Small intestine (tissue), 7 donors: ENCODE measurements at regions not wholly inside any gene's neighbourhood (a gene's known extent, or its start where the extent isn't known, plus 50 kb on each side); places are given as distances from the start of the nearest gene placed in this dataset.
"Not testable (repeated sequence)": the region's sequence is repeated elsewhere in the genome, so short reads cannot be mapped to it uniquely, and the experiment has no call there.

ENCODE experiments used
- DNase-seq, 2 donors: peaks; one replicate each; pipeline versions ENCODE4 v3.0.0 to v3.0.0-alpha.2; 2013
- FAIRE-seq: peaks from 2 replicates; lab custom pipeline; 2012; peaks lifted over from hg19 to GRCh38; lab: Jason Lieb, UNC
- H3K27ac ChIP-seq, 3 donors: one replicate each; pipeline ENCODE4 v1.5.1; 2013; ENCODE audit warnings: low read length in 2 of 3, mild to moderate bottlenecking in 2 of 3, control low read depth in 1 of 3, inconsistent platforms in 1 of 3, low read depth in 1 of 3, moderate library complexity in 1 of 3
- H3K27me3 ChIP-seq, 3 donors: one replicate each; pipeline ENCODE4 v1.6.1; 2013; ENCODE audit warnings: low read length in 3 of 3, inconsistent platforms in 1 of 3; ENCODE audit not compliant: control insufficient read depth in 3 of 3, insufficient read depth in 3 of 3
- H3K36me3 ChIP-seq, 3 donors: one replicate each; pipeline ENCODE4 v1.6.1; 2013; ENCODE audit warnings: low read length in 3 of 3, inconsistent platforms in 1 of 3, low read depth in 1 of 3, mild to moderate bottlenecking in 1 of 3, moderate library complexity in 1 of 3; ENCODE audit not compliant: control insufficient read depth in 3 of 3, insufficient read depth in 2 of 3
- H3K4me1 ChIP-seq, 3 donors: one replicate each; pipeline ENCODE4 v1.6.1; 2013; ENCODE audit warnings: low read length in 2 of 3, inconsistent platforms in 1 of 3, low read depth in 1 of 3, mild to moderate bottlenecking in 1 of 3, moderate library complexity in 1 of 3; ENCODE audit not compliant: control insufficient read depth in 3 of 3, insufficient read depth in 2 of 3
- H3K4me3 ChIP-seq, 3 donors: one replicate each; pipeline ENCODE4 v1.5.1; 2013; ENCODE audit warnings: low read length in 3 of 3, control low read depth in 1 of 3, inconsistent platforms in 1 of 3, low read depth in 1 of 3, mild to moderate bottlenecking in 1 of 3, moderate library complexity in 1 of 3
- H3K9me3 ChIP-seq, 2 donors: one replicate each; pipeline ENCODE4 v1.6.1; 2013; ENCODE audit warnings: low read depth in 1 of 2, low read length in 1 of 2; ENCODE audit not compliant: control insufficient read depth in 2 of 2, insufficient read depth in 1 of 2
- WGBS, 3 donors: extraction: QIAGEN DNeasy Blood & Tissue Kit; methylation state at CpG; one replicate each; pipeline ENCODE4 v1.1.7; 2013; 5-methylcytosine and 5-hydroxymethylcytosine counted together
- donor health status: healthy with polysubstance abuse.
- donor health status: control.
- donor health status: control.
- donor health status: Bipolar disorder and iron deficiency.
- donor health status: healthy.

DNA sequence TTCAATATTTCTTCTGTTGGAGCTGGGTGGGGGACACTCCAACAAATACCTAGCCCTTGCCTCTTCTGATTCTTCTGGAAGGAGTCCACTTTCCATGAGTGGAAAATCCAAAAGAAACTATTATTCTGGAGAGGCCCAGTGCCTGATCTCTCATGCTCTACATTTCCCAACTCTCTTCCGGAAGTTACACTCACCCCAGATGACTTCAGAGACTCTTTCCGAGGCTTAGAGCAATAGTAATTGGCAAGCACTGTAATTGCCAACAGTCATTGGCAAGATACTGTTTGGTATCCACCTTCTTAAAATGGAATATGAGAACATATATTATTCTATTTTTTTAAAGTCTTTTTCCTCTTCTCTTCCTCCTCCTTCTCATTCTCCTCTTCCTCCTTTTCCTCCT lies 60.5 kb upstream of the CYRIA start:
- Histone ChIP-seq H3K4me1 (no peaks in the 10 kb centered on the region), H3K9me3 (no peaks in the 10 kb centered on the region), H3K36me3 (no peaks in the 10 kb centered on the region), H3K27me3 (peaks cover 0 to 3% (median 0%) of the 10 kb centered on the region in 3 donors), H3K4me3 (no peak overlapping the region), H3K27ac (no peak overlapping the region)
- DNase-seq (no peak), FAIRE-seq (no peak)
- 67 to 69% (median 68%) methylated on average over 2 of the region's 2 CpGs for WGBS, 3 donors

DNA sequence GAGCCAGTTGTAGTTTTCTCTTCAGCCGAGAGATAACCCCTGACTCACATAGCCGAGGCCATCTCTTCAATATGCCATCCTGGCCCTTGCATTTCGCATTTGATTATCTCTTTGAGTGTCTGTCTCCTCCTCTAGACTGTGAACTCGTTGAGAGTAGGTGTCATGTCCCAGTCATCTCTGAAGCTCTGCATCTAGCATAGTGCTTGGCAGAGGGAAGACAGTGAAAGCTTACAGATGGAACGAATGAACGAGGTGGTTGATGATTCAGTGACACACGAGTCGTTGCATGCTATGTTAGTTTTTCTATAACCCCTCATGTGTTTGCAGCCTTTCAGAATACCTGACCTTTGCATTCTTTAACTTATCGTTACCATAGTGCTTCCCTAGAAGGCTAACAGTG lies 59.9 kb upstream of the CYRIA start:
- Histone ChIP-seq H3K9me3 (no peaks in the 10 kb centered on the region), H3K4me3 (no peak overlapping the region), H3K27me3 (peaks cover 0 to 3% (median 0%) of the 10 kb centered on the region in 3 donors), H3K27ac (no peak overlapping the region), H3K36me3 (no peaks in the 10 kb centered on the region), H3K4me1 (no peaks in the 10 kb centered on the region)
- FAIRE-seq: no peak
- 43 to 65% (median 56%) methylated on average over 9 of the region's 9 CpGs for WGBS, 3 donors
- DNase-seq: no peak

DNA sequence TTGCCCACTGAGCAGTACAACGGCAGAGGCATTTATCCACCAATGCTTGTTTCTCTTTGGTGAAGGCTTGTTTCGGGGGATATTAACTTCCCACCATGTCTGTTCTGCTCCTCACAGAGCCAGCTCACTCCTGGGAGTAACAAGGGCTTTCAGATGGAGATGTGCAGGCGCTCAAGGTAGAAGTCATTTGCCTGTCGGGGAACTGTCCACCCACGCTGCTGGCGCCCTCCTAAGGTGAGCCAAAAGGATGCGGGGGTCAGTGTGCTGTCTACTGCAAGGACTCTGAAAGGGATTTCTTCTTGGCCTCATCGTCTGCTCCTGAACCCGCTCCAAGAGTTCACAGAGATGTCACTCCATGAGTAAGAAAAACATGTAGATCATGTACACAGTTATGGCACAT lies 57.0 kb upstream of the CYRIA start:
- Histone ChIP-seq H3K27ac (no peak overlapping the region), H3K4me3 (no peak overlapping the region), H3K9me3 (no peaks in the 10 kb centered on the region), H3K36me3 (no peaks in the 10 kb centered on the region), H3K4me1 (no peaks in the 10 kb centered on the region), H3K27me3 (peaks cover 0 to 3% (median 0%) of the 10 kb centered on the region in 3 donors)
- DNase-seq (no peak), FAIRE-seq (no peak)
- 62 to 67% (median 65%) methylated on average over 9 of the region's 9 CpGs for WGBS, 3 donors

DNA sequence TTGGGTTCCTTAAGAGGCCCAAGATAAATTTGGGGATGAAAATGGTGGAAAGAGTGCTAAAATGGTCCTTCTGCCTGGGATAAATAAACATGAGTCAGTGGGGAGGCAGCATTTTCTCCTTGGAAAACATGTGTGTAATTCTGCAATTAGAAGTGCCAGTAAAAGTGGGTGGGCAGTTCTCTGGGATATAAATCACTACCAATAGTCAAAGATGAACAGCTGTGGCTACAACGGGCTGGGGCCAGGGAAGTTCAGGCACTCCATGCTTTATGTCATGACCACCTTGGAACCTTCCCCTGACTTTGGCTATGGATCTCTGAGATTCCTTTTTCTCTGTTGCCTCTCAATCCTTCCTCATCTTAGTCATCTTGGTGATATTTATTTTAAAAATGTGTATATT lies 56.5 kb upstream of the CYRIA start:
- DNase-seq (no peak), FAIRE-seq (no peak)
- no peak overlapping the region for H3K27ac ChIP-seq
- 55 to 73% (median 56%) methylated on average over 1 of the region's 1 CpG for WGBS, 3 donors
- H3K27me3 ChIP-seq: peaks cover 0 to 3% (median 0%) of the 10 kb centered on the region in 3 donors
- no peaks in the 10 kb centered on the region for H3K9me3 ChIP-seq
- H3K4me1 ChIP-seq: no peaks in the 10 kb centered on the region
- H3K36me3 ChIP-seq: no peaks in the 10 kb centered on the region
- H3K4me3 ChIP-seq: no peak overlapping the region

DNA sequence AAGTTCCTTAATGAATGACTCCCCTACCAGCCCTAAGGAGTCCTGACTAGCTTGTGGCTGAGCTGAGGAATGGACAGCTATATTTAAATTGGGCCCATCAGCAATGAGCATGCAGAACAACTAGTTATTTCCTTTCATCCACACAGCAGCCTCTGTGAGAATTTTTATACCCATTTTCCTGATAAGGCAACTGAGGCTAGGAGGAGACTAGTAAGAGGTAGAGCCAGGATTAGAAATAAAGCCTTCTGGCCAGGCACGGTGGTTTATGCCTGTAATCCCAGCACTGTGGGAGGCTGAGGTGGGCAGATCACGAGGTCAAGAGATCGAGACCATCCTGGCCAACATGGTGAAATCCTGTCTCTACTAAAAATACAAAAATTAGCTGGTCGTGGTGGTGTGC lies 55.9 kb upstream of the CYRIA start:
- WGBS, 3 donors: 77 to 92% (median 78%) methylated on average over 4 of the region's 4 CpGs
- not testable (repeated sequence) for FAIRE-seq, H3K27me3 ChIP-seq, H3K9me3 ChIP-seq, H3K4me3 ChIP-seq, H3K27ac ChIP-seq, H3K36me3 ChIP-seq, DNase-seq, H3K4me1 ChIP-seq

DNA sequence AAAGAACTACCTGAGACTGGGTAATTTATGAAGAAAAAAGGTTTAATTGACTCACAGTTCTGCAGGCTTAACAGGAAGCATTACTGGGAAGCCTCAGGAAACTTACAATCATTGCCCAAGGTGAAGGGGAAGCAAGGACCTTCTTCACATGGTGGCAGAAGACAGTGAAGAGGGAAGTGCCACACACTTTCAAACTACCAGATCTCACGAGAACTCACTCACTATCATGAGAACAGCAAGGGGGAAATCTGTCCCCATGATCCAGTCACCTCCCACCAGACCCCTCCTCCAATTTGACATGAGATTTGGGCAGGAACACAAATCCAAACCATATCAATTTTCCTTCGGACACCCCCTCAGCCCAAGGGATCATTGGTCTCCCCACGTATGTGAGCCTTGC lies 55.1 kb upstream of the CYRIA start:
- H3K27me3 ChIP-seq, H3K4me3 ChIP-seq, H3K4me1 ChIP-seq, DNase-seq, H3K27ac ChIP-seq, FAIRE-seq, H3K9me3 ChIP-seq, H3K36me3 ChIP-seq: not testable (repeated sequence)
- WGBS, 3 donors: 74 to 90% (median 76%) methylated on average over 3 of the region's 3 CpGs

DNA sequence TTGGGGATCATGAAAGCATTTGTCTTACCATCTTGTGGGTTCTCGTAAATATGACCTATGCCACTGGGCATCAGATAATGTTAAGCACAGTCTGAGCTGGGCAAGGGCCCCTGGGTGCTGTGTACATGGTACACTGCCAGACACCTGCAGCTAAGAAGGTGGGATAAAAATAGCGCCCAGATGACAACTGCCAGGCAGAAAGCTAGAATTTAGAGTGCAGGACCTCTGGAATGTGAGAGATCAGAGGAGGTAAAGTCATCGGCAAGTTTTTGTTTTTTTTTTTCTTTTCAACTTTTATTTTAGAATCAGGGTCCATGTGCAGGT lies 53.8 kb upstream of the CYRIA start:
- Histone ChIP-seq H3K4me3 (no peak overlapping the region), H3K36me3 (no peaks in the 10 kb centered on the region), H3K9me3 (no peaks in the 10 kb centered on the region), H3K4me1 (no peaks in the 10 kb centered on the region), H3K27ac (no peak overlapping the region), H3K27me3 (peaks cover 0 to 3% (median 0%) of the 10 kb centered on the region in 3 donors)
- FAIRE-seq (no peak), DNase-seq (no peak)
- WGBS, 3 donors: 68 to 88% (median 70%) methylated on average over 3 of the region's 3 CpGs

DNA sequence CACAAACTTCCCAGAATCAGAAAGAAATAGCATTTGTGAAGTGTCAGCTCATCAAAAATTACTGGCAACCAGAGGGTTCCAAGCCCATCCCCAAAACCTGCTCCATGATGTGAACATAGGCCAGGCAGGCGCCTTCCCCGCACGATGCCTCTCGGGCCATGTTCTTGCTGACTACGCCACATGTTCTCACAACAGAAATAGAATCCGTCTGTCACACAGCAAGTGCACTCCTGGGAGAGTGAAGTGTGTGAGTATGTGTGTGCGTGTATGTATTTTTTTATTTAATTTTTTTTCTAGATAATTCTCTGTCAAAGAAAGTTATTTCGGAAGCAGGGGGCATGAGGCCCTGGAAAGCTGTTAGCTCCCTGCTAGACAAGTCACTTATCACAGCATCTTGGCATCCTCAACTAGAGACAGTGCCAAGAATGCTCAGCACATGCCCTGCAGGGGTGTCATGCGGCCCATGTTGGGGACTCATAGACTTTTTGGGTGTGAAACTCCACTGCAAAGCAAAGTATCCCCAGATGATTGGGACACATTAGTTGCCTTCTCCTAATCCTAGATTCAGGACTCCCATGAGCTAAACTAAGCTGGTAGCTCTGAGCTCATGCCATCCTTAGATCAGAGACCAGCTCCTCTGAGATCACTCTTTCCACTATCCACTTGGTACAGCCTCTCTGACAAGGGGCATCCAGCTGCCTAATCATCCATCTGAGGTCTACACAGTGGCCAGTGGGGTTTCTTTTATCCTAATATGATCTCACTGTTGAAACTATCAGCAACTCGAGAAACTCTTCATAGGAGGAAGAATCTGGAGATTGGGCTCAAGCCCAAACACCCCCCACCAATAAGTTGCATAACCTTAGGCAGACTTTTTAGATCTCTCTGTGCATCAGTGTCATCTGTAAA lies 53.2 kb upstream of the CYRIA start:
- Histone ChIP-seq H3K36me3 (no peaks in the 10 kb centered on the region), H3K4me1 (no peaks in the 10 kb centered on the region), H3K9me3 (no peaks in the 10 kb centered on the region), H3K27me3 (peaks cover 0 to 3% (median 0%) of the 10 kb centered on the region in 3 donors), H3K4me3 (no peak overlapping the region), H3K27ac (no peak overlapping the region)
- WGBS, 3 donors: 81 to 86% (median 81%) methylated on average over 10 of the region's 10 CpGs
- DNase-seq: no peak
- no peak for FAIRE-seq

DNA sequence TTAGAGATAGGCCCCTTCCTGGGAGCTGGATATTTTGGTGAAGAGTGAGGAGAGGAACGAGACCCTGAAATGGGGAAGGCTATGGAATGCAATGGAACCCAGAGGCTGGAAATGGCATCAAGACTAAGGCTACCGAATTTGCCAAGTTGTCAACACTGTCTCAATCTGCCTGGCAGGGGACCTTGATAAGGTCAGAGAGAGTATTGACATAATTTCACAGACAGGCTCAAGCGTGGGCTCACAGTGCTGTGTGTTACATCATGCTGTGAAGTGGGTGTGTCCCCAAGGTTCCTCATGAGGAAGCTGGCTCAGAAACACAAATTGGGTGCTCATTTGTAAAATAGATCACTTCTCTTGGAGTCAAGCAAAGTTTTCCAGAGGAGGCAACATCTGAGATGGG lies 51.8 kb upstream of the CYRIA start:
- FAIRE-seq: no peak
- H3K36me3 ChIP-seq: no peaks in the 10 kb centered on the region
- WGBS, 3 donors: 38 to 66% (median 45%) methylated on average over 3 of the region's 3 CpGs

More for the DNA sequence above, 51.8 kb upstream of the CYRIA start:
- Histone ChIP-seq H3K4me3 (no peak overlapping the region), H3K27ac (no peak overlapping the region), H3K27me3 (peaks cover 0 to under 1% (median 0%) of the 10 kb centered on the region in 3 donors), H3K9me3 (no peaks in the 10 kb centered on the region), H3K4me1 (no peaks in the 10 kb centered on the region)
- DNase-seq: no peak
